PC-9 (cell line): ENCODE measurements at regions not wholly inside any gene's neighbourhood (a gene's known extent, or its start where the extent isn't known, plus 50 kb on each side); places are given as distances from the start of the nearest gene placed in this dataset.
A peak's percentile ranks its signal among the peaks of the same experiment; 100 is the strongest.

ENCODE experiments used
- BruUV-seq: library from RNA; stranded (reverse); fragments of 400-500 nt; replicated peaks from 2 replicates; lab custom pipeline; 2021; lab: Mats Ljungman, UMichigan
- CTCF ChIA-PET: fragments of 300-600 bp; sonication (Branson Sonifier 250); formaldehyde crosslinking; loops from one replicate; lab custom pipeline; 2022; ENCODE audit warnings: antibody characterized with exemption; lab: Charles Lee
- POLR2A ChIA-PET: fragments of 300-600 bp; sonication (Branson Sonifier 250); formaldehyde crosslinking; loops from one replicate; lab custom pipeline; 2022; ENCODE audit warnings: antibody characterized with exemption; ENCODE audit not compliant: unreplicated experiment; lab: Charles Lee
- DNase-seq, 2 experiments: peaks; one replicate each; pipeline versions ENCODE4 v3.0.0 to v3.0.0-alpha.2; 2015 to 2022; ENCODE audit warnings: mixed read lengths in 1 of 2
- H2AFZ ChIP-seq: fragments of 200-600 bp; sonication (generic); 2 replicates; pipeline ENCODE4 v1.8.1; 2017; ENCODE audit warnings: antibody characterized with exemption
- H3F3A ChIP-seq: fragments of 200-600 bp; sonication (generic); 2 replicates; pipeline ENCODE4 v1.8.1; 2017; ENCODE audit warnings: antibody characterized with exemption, mild to moderate bottlenecking, low read depth; ENCODE audit not compliant: insufficient read depth
- H3K27ac ChIP-seq: fragments of 200-600 bp; sonication (generic); 2 replicates; pipeline ENCODE4 v1.6.1; 2016; ENCODE audit warnings: mixed run types
- H3K27me3 ChIP-seq: fragments of 200-600 bp; sonication (generic); 2 replicates; pipeline ENCODE4 v1.6.1; 2016; ENCODE audit warnings: low read depth, mixed run types; ENCODE audit not compliant: insufficient read depth
- H3K36me3 ChIP-seq: fragments of 200-600 bp; sonication (generic); 2 replicates; pipeline ENCODE4 v1.6.1; 2016; ENCODE audit warnings: low read depth, mixed run types
- H3K4me1 ChIP-seq: fragments of 200-600 bp; sonication (generic); replicated peaks from 2 replicates; pipeline ENCODE4 v1.6.1; 2016; ENCODE audit warnings: mixed run types; ENCODE audit not compliant: insufficient read depth
- H3K4me2 ChIP-seq: fragments of 200-600 bp; sonication (generic); 2 replicates; pipeline ENCODE4 v1.6.1; 2017; ENCODE audit warnings: mixed run types
- H3K4me3 ChIP-seq: fragments of 200-600 bp; sonication (generic); 2 replicates; pipeline ENCODE4 v1.6.1; 2016; ENCODE audit warnings: mixed run types
- H3K79me2 ChIP-seq: fragments of 200-600 bp; sonication (generic); 2 replicates; pipeline ENCODE4 v1.6.1; 2017; ENCODE audit warnings: low read depth, mixed run types
- H3K9me2 ChIP-seq: fragments of 200-600 bp; sonication (generic); 2 replicates; pipeline ENCODE4 v1.8.1; 2017; ENCODE audit warnings: mild to moderate bottlenecking; ENCODE audit not compliant: insufficient read depth
- H3K9me3 ChIP-seq: fragments of 200-600 bp; sonication (generic); 2 replicates; pipeline ENCODE4 v1.8.1; 2016; ENCODE audit warnings: low read depth; ENCODE audit not compliant: insufficient read depth
- H4K20me1 ChIP-seq: fragments of 200-600 bp; sonication (generic); 2 replicates; pipeline ENCODE4 v1.8.1; 2017; ENCODE audit not compliant: insufficient read depth
- EZH2 ChIP-seq: fragments of 200-600 bp; sonication (generic); IDR thresholded peaks from 2 replicates; pipeline ENCODE4 v1.8.0; 2017; ENCODE audit warnings: antibody characterized with exemption, low read depth
- intact Hi-C: fragments of 100-400 bp; cut with micrococcal nuclease; formaldehyde crosslinking; loops from one replicate; pipeline ENCODE4 v1.10.0; 2022; ENCODE audit not compliant: unreplicated experiment
- TF ChIP-seq, protein P1 (sequence below): fragments of 200-600 bp; sonication (generic); conservative IDR thresholded peaks from 2 replicates; pipeline ENCODE4 v1.6.1; 2017; ENCODE audit warnings: mixed run types, antibody characterized with exemption, mild to moderate bottlenecking, moderate library complexity

DNA sequence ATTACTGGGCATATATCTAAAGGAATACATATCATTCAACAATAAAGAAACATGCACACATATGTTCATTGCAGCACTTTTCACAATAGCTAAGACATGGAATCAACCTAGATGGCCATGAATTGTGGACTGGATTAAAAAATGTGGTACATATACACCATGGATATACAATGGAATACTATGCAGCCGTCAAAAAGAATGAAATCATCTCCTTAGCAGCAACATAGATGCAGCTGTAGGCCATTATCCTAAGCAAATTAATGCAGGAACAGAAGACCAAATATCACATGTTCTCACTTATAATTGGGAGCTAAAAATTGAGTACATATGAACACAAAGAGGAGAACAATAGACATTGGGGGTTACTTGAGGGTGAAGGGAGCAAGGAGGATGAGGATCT is 175.6 kb downstream of the POLR1F start:
- H2AFZ ChIP-seq = no peak overlapping the region
- POLR2A ChIA-PET = no interaction called here

GRCh38 chr7:19530852-19531251 is 178.0 kb downstream of the POLR1F start:
- Histone ChIP-seq H2AFZ (no peak overlapping the region), H3K27ac (no peak overlapping the region), H3K4me1 (no peaks in the 10 kb centered on the region), H4K20me1 (no peaks in the 10 kb centered on the region), H3F3A (no peaks in the 10 kb centered on the region), H3K9me2 (no peaks in the 10 kb centered on the region; the same call in 1 of the 2 replicates), H3K4me3 (no peak overlapping the region), H3K36me3 (no peaks in the 10 kb centered on the region), H3K4me2 (no peak overlapping the region), H3K79me2 (no peaks in the 10 kb centered on the region), H3K9me3 (no peaks in the 10 kb centered on the region), H3K27me3 (no peaks in the 10 kb centered on the region)
- ChIA-PET POLR2A (interaction anchor here (0.5 kb wide), 1 partner anchor 1170 kb away, joined by 3 read pairs; no protein-coding TSS in a partner anchor), CTCF (no interaction called here)
- peak in 1 of 2 experiments; percentile 11 for DNase-seq
- intact Hi-C loops = no loop called here
- TF ChIP-seq, protein P1, sequence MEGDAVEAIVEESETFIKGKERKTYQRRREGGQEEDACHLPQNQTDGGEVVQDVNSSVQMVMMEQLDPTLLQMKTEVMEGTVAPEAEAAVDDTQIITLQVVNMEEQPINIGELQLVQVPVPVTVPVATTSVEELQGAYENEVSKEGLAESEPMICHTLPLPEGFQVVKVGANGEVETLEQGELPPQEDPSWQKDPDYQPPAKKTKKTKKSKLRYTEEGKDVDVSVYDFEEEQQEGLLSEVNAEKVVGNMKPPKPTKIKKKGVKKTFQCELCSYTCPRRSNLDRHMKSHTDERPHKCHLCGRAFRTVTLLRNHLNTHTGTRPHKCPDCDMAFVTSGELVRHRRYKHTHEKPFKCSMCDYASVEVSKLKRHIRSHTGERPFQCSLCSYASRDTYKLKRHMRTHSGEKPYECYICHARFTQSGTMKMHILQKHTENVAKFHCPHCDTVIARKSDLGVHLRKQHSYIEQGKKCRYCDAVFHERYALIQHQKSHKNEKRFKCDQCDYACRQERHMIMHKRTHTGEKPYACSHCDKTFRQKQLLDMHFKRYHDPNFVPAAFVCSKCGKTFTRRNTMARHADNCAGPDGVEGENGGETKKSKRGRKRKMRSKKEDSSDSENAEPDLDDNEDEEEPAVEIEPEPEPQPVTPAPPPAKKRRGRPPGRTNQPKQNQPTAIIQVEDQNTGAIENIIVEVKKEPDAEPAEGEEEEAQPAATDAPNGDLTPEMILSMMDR = no peak
- no peak for TF ChIP-seq EZH2
- BruUV-seq = no TSS peak

More for the DNA sequence above, 175.6 kb downstream of the POLR1F start:
- no peaks in the 10 kb centered on the region for H3K79me2 ChIP-seq
- no peaks in the 10 kb centered on the region for H3F3A ChIP-seq
- TF ChIP-seq EZH2 = no peak
- TF ChIP-seq, protein P1 = no peak
- peaks cover 4% of the 10 kb centered on the region; the same call in 1 of the 2 replicates for H3K9me2 ChIP-seq
- H3K4me2 ChIP-seq = no peak overlapping the region
- no peaks in the 10 kb centered on the region for H3K27me3 ChIP-seq
- no peaks in the 10 kb centered on the region for H4K20me1 ChIP-seq
- peak in 1 of 2 experiments; percentile 25 for DNase-seq
- no peaks in the 10 kb centered on the region for H3K4me1 ChIP-seq
- BruUV-seq = no TSS peak
- no peak overlapping the region for H3K4me3 ChIP-seq
- H3K27ac ChIP-seq = no peak overlapping the region
- intact Hi-C loops = no loop called here
- CTCF ChIA-PET = no interaction called here
- no peaks in the 10 kb centered on the region for H3K36me3 ChIP-seq
- H3K9me3 ChIP-seq = no peaks in the 10 kb centered on the region

- CTCF ChIA-PET = no interaction called here
- Histone ChIP-seq H3K4me2 (no peak overlapping the region), H3F3A (no peaks in the 10 kb centered on the region), H3K9me2 (no peaks in the 10 kb centered on the region; the same call in 1 of the 2 replicates), H3K9me3 (no peaks in the 10 kb centered on the region), H3K27me3 (no peaks in the 10 kb centered on the region), H3K79me2 (no peaks in the 10 kb centered on the region), H3K36me3 (no peaks in the 10 kb centered on the region), H3K27ac (no peak overlapping the region), H4K20me1 (no peaks in the 10 kb centered on the region), H3K4me1 (no peaks in the 10 kb centered on the region), H2AFZ (no peak overlapping the region), H3K4me3 (no peak overlapping the region)
- peak in 1 of 2 experiments; percentile 28 for DNase-seq
- BruUV-seq = no TSS peak
- TF ChIP-seq, protein P1 = no peak
- TF ChIP-seq EZH2 = no peak
- intact Hi-C loops = no loop called here
- POLR2A ChIA-PET = interaction anchor here (0.5 kb wide), 1 partner anchor 1170 kb away, joined by 3 read pairs; no protein-coding TSS in a partner anchor
Observed at GRCh38 chr7:19530261-19530660, 178.6 kb downstream of the POLR1F start.
